ENCODE measurements at regions not wholly inside any gene's neighbourhood (a gene's known extent, or its start where the extent isn't known, plus 50 kb on each side); places are given as distances from the start of the nearest gene placed in this dataset.

DNA sequence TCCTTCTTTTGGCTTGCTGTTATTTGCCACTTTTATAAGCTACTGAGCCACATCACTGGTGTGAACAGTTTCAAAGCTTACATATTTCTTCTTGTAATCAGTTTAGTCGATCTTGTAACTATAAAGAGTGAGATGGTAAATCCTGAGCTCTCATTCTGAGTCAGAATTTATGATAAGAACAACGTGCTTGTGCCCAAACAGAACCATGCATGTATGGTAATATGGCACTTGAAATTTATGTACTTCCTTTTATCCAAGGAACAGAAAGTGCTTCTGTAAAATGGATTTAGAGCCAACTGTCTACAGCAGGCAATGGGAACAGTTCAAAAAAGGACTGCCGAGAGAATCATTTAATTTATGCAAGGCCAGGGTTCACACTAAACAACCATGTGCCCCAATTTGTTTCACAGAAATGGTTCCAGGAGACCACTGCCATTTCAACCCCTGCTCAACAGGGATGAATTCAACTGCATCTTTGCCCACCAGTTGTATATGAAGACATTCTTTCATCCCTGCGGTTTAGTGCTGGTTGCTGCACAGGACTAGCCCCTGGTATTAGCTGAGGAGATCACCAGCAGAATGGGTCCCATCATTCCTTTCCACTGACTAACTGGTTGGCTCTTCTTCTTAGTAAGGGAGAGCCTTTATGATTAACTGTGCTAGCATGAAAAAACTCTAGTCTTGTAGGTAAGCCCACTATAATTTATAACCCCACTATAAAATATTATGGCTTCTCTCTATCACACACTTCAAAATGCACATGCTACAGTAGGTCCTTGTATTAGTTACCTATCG lies 162.9 kb upstream of the PGRMC2 start:
- no peaks in the 10 kb centered on the region for H3K36me3 ChIP-seq (ENCODE audit: insufficient read depth, low read length)
- H3K9ac ChIP-seq (ENCODE audit: low read length), result no peak overlapping the region
- no peak for TF ChIP-seq EZH2 (IDR thresholded peaks at IDR 0.05; ENCODE audit: borderline replicate concordance, low read length)
- no peak for TF ChIP-seq CTCF (IDR thresholded peaks at IDR 0.05; ENCODE audit: low read length)
- H3K9me2 ChIP-seq (ENCODE audit: low read depth, low read length), result no peaks in the 10 kb centered on the region
- H3K4me3 ChIP-seq (ENCODE audit: low read depth, low read length, poor library complexity, severe bottlenecking), result no peak overlapping the region
- no peak overlapping the region for H3K27ac ChIP-seq (ENCODE audit: low read depth, low read length, poor library complexity, severe bottlenecking)
- H3K27me3 ChIP-seq (ENCODE audit: insufficient read depth, low read length), result no peaks in the 10 kb centered on the region
- no peak overlapping the region for H2AFZ ChIP-seq (ENCODE audit: low read length)
- H3K4me1 ChIP-seq (ENCODE audit: insufficient read depth, low read length, severe bottlenecking), result no peaks in the 10 kb centered on the region
- H3K9me3 ChIP-seq (ENCODE audit: low read length), result no peaks in the 10 kb centered on the region
- H4K20me1 ChIP-seq (ENCODE audit: insufficient read depth, low read length), result no peaks in the 10 kb centered on the region
- no peak overlapping the region for H3K4me2 ChIP-seq (ENCODE audit: low read length)
- no peaks in the 10 kb centered on the region for H3F3A ChIP-seq (ENCODE audit: insufficient read depth, low read length)
- H3K79me2 ChIP-seq (ENCODE audit: insufficient read depth, low read length), result no peaks in the 10 kb centered on the region

GRCh38 chr4:128449251-128449650 lies 161.6 kb upstream of the PGRMC2 start:
- Histone ChIP-seq H3K4me3 (ENCODE audit: low read depth, low read length, poor library complexity, severe bottlenecking) (no peak overlapping the region), H3K36me3 (ENCODE audit: insufficient read depth, low read length) (no peaks in the 10 kb centered on the region), H3K9me2 (ENCODE audit: low read depth, low read length) (no peaks in the 10 kb centered on the region), H3K9me3 (ENCODE audit: low read length) (no peaks in the 10 kb centered on the region), H3K27me3 (ENCODE audit: insufficient read depth, low read length) (no peaks in the 10 kb centered on the region), H4K20me1 (ENCODE audit: insufficient read depth, low read length) (no peaks in the 10 kb centered on the region), H2AFZ (ENCODE audit: low read length) (no peak overlapping the region), H3K9ac (ENCODE audit: low read length) (no peak overlapping the region), H3K27ac (ENCODE audit: low read depth, low read length, poor library complexity, severe bottlenecking) (no peak overlapping the region), H3F3A (ENCODE audit: insufficient read depth, low read length) (no peaks in the 10 kb centered on the region), H3K79me2 (ENCODE audit: insufficient read depth, low read length) (no peaks in the 10 kb centered on the region), H3K4me1 (ENCODE audit: insufficient read depth, low read length, severe bottlenecking) (no peaks in the 10 kb centered on the region), H3K4me2 (ENCODE audit: low read length) (no peak overlapping the region)
- TF ChIP-seq CTCF (IDR thresholded peaks at IDR 0.05; ENCODE audit: low read length), result no peak
- no peak for TF ChIP-seq EZH2 (IDR thresholded peaks at IDR 0.05; ENCODE audit: borderline replicate concordance, low read length)

DNA sequence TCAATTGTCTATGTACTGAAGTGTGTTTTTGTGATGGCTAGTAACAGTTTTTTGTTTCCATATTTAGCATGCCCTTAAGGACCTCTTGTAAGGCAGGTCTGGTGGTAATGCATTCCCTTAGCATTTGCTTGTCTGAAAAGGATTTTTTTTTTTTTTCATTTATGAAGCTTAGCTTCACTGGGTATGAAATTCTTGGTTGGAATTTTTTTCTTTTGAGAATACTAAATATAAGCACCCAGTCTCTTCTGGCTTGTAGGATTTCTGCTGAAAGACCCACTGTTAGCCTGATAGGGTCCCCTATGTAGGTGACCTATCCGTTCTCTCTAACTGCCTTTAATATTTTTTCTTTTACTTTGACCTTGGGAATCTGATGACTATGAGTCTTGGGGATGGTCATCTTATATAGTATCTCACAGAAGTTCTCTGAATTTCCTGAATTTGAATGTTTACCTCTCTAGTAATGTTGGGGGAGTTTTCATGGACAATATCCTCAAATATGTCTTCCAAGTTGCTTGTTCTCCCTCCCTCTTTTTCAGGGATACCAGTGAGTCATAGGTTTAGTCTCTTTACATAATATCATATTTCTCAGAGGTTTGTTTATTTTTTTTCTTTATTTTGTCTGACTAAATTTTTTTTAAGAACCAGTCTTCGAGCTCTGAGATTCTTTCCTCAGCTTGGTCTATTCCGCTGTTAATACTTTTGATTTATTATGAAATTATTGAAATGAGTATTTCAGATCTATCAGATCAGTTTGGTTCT lies 157.1 kb upstream of the PGRMC2 start:
- Histone ChIP-seq H3K36me3 (ENCODE audit: insufficient read depth, low read length) (no peaks in the 10 kb centered on the region), H3K27ac (ENCODE audit: low read depth, low read length, poor library complexity, severe bottlenecking) (no peak overlapping the region), H2AFZ (ENCODE audit: low read length) (no peak overlapping the region)

More for the DNA sequence above, 157.1 kb upstream of the PGRMC2 start:
- H3K4me1 ChIP-seq (ENCODE audit: insufficient read depth, low read length, severe bottlenecking), result no peaks in the 10 kb centered on the region
- H4K20me1 ChIP-seq (ENCODE audit: insufficient read depth, low read length), result no peaks in the 10 kb centered on the region
- H3K9me3 ChIP-seq (ENCODE audit: low read length), result no peaks in the 10 kb centered on the region
- TF ChIP-seq EZH2 (IDR thresholded peaks at IDR 0.05; ENCODE audit: borderline replicate concordance, low read length), result no peak
- TF ChIP-seq CTCF (IDR thresholded peaks at IDR 0.05; ENCODE audit: low read length), result no peak
- no peak overlapping the region for H3K4me3 ChIP-seq (ENCODE audit: low read depth, low read length, poor library complexity, severe bottlenecking)
- no peak overlapping the region for H3K9ac ChIP-seq (ENCODE audit: low read length)
- H3K9me2 ChIP-seq (ENCODE audit: low read depth, low read length), result no peaks in the 10 kb centered on the region
- no peak overlapping the region for H3K4me2 ChIP-seq (ENCODE audit: low read length)
- no peaks in the 10 kb centered on the region for H3K79me2 ChIP-seq (ENCODE audit: insufficient read depth, low read length)
- H3F3A ChIP-seq (ENCODE audit: insufficient read depth, low read length), result no peaks in the 10 kb centered on the region
- H3K27me3 ChIP-seq (ENCODE audit: insufficient read depth, low read length), result no peaks in the 10 kb centered on the region
